Coronary artery (tissue), 2 donors: ENCODE measurements at regions not wholly inside any gene's neighbourhood (a gene's known extent, or its start where the extent isn't known, plus 50 kb on each side); places are given as distances from the start of the nearest gene placed in this dataset.
"Not testable (repeated sequence)": the region's sequence is repeated elsewhere in the genome, so short reads cannot be mapped to it uniquely, and the experiment has no call there.

Source experiments
- DNase-seq: peaks from one replicate; pipeline ENCODE4 v3.0.0-alpha.2; 2017; ENCODE audit warnings: low spot score
- H3K27ac ChIP-seq, 2 donors: fragments of 200-600 bp; sonication (generic); one replicate each; pipeline ENCODE4 v1.5.1; 2016 to 2019
- H3K4me3 ChIP-seq: fragments of 200-600 bp; sonication (generic); 2 replicates; pipeline ENCODE4 v1.5.1; 2016; ENCODE audit warnings: mild to moderate bottlenecking, moderate library complexity
- TF ChIP-seq, protein P1 (sequence below): fragments of 200-600 bp; sonication (generic); IDR thresholded peaks from one replicate; pipeline ENCODE4 v1.5.1; 2019; ENCODE audit warnings: antibody characterized with exemption

DNA sequence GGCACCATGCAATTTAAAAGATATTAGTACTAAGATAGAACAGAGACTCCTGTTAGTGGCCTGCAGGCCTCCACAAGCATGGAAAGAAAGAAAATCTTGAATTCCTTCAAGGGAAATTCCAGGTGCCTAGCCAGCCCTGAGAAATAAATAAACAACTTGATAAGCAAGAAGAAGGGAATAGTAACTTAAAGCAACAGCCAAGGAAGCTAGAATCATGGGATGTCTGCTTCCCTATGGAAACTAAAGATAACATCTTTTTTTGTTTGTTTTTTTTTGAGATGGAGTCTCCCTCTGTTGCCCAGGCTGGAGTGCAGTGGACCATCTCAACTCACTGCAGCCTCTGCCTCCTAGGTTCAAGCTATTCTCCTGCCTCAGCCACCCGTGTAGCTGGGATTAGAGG is 128.6 kb downstream of the SKIDA1 start:
- Histone ChIP-seq H3K4me3 (no peak overlapping the region), H3K27ac (no peak overlapping the region)
- TF ChIP-seq, protein P1, sequence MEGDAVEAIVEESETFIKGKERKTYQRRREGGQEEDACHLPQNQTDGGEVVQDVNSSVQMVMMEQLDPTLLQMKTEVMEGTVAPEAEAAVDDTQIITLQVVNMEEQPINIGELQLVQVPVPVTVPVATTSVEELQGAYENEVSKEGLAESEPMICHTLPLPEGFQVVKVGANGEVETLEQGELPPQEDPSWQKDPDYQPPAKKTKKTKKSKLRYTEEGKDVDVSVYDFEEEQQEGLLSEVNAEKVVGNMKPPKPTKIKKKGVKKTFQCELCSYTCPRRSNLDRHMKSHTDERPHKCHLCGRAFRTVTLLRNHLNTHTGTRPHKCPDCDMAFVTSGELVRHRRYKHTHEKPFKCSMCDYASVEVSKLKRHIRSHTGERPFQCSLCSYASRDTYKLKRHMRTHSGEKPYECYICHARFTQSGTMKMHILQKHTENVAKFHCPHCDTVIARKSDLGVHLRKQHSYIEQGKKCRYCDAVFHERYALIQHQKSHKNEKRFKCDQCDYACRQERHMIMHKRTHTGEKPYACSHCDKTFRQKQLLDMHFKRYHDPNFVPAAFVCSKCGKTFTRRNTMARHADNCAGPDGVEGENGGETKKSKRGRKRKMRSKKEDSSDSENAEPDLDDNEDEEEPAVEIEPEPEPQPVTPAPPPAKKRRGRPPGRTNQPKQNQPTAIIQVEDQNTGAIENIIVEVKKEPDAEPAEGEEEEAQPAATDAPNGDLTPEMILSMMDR = no peak
- DNase-seq = no peak

DNA sequence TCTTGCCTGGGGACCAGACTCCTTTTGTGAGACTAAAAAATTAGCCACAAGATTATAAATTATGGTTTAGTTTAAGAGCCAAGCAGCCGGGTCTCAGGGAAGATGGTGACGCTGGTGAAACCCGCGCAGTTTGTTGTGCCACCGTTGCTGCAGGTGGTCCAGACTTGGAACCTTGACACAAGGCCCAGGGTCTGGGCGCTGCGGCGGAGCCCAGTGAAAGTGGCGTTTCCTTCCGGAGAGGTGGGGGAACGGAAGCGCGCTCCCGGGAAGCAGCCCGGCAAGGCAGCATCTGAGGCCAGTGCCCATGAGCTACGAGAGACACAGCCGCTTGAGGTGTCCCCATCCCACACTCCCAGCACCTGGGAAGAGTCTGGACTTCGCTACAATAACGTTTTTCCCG is 131.6 kb downstream of the SKIDA1 start:
- Histone ChIP-seq H3K4me3 (no peak overlapping the region), H3K27ac (no peak overlapping the region)
- TF ChIP-seq, protein P1 = no peak
- DNase-seq = no peak

GRCh38 chr10:21388589-21388988 is 136.9 kb downstream of the SKIDA1 start:
- H3K4me3 ChIP-seq = no peak overlapping the region
- TF ChIP-seq, protein P1 = no peak
- no peak overlapping the region for H3K27ac ChIP-seq
- no peak for DNase-seq

DNA sequence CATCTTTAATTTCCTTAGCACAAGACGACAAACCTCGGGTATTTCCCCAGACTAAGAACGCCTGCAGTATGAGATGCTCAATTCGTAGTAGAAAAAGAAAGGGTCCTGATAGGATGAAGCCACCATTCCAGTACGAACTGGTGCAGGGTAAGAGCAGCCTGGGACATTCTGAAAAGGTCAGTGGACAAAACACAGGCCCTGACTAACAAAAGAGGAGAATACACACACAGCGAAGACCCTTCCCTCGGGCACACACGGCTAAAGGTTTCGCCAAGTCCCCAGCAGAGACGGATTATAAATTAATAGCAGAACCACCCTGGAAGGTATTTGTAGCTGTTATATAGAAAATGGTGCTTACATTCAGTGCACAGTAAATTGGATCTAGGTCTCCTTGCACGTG is 137.6 kb downstream of the SKIDA1 start:
- TF ChIP-seq, protein P1 = no peak
- DNase-seq = no peak
- H3K4me3 ChIP-seq = no peak overlapping the region

DNA sequence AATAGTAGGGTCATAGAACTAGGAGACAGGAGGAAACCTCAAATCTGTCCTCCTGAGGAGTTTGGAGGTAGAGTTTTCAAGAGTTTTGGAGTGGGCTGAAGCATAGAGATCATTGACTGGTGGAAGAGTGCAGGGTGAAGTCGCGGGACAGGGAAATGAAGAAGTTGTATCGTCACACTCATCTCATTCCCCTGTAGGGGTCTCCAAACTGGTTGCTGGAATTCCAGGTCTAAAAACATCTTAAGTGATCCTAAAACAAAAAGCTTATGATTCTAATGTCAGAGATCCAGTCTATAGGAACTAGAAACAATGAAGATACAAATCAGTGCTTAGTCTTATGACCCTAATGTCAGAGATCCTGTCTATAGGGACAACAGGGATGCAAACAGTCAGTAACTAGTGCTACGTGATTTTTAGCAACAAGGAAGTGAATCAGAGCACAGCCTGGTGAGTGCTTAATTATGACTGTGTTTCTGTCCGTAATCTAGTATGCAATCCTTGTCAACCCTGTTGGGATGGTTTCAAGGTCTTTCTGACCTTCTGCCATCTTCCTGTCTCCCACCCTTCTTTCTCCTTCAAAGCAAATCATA is 139.4 kb downstream of the SKIDA1 start:
- no peak overlapping the region for H3K27ac ChIP-seq
- TF ChIP-seq, protein P1 = no peak
- no peak overlapping the region for H3K4me3 ChIP-seq
- DNase-seq = no peak

More for the DNA sequence above, 137.6 kb downstream of the SKIDA1 start:
- no peak overlapping the region for H3K27ac ChIP-seq

DNA sequence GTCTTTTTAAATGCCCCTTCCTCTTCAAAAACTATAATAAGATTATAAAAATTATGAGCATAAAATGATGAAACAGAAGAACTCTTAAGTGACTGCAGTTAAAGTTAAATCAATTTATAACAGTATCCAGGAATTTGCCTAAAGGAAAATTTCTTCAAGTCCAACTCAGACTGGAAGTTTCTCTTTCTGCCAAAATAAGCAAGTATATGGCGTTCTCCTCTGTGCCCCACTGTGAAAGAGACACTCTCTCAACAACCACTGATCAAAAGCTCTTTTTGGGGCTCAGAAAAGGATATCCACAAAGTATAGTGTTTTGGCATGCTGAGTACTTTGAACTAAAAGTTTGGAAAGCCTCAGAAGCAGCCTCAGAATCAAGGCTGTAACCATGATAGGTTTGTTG is 139.9 kb downstream of the SKIDA1 start:
- no peak overlapping the region for H3K27ac ChIP-seq
- DNase-seq = no peak
- TF ChIP-seq, protein P1 = no peak
- H3K4me3 ChIP-seq = no peak overlapping the region

DNA sequence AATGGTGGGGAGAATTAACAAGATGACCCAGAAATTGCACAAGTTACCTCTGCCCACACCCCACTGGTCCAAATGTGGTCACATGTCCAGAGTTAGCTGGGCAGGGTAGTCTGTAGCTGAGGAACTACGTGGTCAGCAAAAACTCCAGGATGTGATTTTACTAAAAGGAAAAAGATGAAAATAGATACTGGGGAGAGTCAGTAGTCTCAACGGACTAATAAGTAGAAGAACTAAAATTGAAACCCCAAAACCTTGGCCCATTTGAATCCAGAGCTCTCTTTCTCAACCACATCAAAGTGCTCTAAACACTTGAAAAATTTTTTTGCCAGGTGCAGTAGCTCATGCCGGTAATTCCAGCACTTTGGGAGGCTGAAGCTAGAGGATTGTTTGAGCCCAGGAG is 146.3 kb downstream of the SKIDA1 start:
- Histone ChIP-seq H3K4me3 (no peak overlapping the region), H3K27ac (no peak overlapping the region)

DNA sequence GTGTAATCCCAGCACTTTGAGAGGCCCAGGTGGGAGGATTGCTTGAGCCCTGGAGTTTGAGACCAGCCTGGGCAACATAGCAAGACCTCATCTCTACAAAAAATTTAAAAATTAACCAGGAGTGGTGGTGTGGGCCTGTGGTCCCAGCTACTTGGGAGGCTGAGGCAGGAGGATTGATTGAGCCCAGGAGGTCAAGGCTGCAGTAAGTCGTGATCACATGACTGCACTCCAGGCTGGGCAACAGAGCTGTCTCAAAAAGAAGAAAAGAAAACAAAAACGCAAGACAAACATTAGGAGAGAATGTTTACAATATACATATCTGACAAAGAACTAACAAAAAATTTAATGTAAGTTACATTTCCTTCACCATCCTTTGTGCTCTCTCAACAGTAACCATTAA is 150.2 kb downstream of the SKIDA1 start:
- not testable (repeated sequence) for DNase-seq, H3K27ac ChIP-seq

More for the DNA sequence above, 146.3 kb downstream of the SKIDA1 start:
- DNase-seq = no peak
- TF ChIP-seq, protein P1 = no peak

GRCh38 chr10:21373881-21374280 is 151.6 kb downstream of the SKIDA1 start:
- not testable (repeated sequence) for H3K4me3 ChIP-seq, H3K27ac ChIP-seq, DNase-seq

More for the DNA sequence above, 150.2 kb downstream of the SKIDA1 start:
- H3K4me3 ChIP-seq = not testable (repeated sequence)
